ENCODE measurements at regions not wholly inside any gene's neighbourhood (a gene's known extent, or its start where the extent isn't known, plus 50 kb on each side); places are given as distances from the start of the nearest gene placed in this dataset.

DNA sequence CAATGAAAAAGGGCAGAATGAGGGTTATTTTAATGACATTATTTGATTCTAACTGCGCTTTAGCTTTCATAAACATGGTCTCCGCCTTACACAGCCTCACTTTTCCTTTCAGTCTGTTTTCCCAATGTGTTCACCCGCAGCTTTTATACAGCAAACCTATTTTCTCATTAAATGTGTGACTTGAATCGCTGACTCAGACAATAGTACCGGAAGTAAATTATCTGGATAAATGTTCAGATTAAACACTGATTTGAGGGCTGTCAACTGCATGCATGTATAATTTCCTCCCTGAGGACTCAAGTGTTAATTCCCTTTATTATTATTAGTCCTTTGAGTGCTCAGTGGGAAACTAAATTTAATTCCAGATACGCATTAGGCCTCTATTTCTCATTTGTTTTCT lies 117.3 kb downstream of the FAM133A start:
- Histone ChIP-seq H3K4me3 (replicated peaks in 1 of 3; ENCODE audit: insufficient read depth in 1 of 3, low read depth in 2 of 3, low read length in 3 of 3) (no peak overlapping the region), H3K27ac (ENCODE audit: extremely low read length, insufficient read depth, low read length) (no peak overlapping the region), H3K9me3 (ENCODE audit: low read length) (no peaks in the 10 kb centered on the region), H3K36me3 (replicated peaks in 1 of 2; ENCODE audit: control insufficient read depth in 1 of 2, insufficient read depth in 2 of 2, low read length in 2 of 2) (no peaks in the 10 kb centered on the region), H3K79me2 (ENCODE audit: insufficient read depth, low read length) (no peaks in the 10 kb centered on the region), H4K20me1 (ENCODE audit: insufficient read depth, low read length) (no peaks in the 10 kb centered on the region), H3K27me3 (ENCODE audit: control insufficient read depth in 1 of 2, insufficient read depth in 2 of 2, low read length in 2 of 2) (no peaks in the 10 kb centered on the region), H3K9ac (ENCODE audit: insufficient read depth, low read depth, low read length) (no peak overlapping the region), H3K4me1 (ENCODE audit: insufficient read depth, low read length) (no peaks in the 10 kb centered on the region), H2AFZ (ENCODE audit: low read length) (no peak overlapping the region), H3K4me2 (ENCODE audit: low read depth, low read length) (no peak overlapping the region)
- FAIRE-seq (no peak), ATAC-seq (no peak), DNase-seq (ENCODE audit: low spot score) (no peak)
- no TSS peak for BruUV-seq (replicated peaks)
- TF ChIP-seq, protein P1, sequence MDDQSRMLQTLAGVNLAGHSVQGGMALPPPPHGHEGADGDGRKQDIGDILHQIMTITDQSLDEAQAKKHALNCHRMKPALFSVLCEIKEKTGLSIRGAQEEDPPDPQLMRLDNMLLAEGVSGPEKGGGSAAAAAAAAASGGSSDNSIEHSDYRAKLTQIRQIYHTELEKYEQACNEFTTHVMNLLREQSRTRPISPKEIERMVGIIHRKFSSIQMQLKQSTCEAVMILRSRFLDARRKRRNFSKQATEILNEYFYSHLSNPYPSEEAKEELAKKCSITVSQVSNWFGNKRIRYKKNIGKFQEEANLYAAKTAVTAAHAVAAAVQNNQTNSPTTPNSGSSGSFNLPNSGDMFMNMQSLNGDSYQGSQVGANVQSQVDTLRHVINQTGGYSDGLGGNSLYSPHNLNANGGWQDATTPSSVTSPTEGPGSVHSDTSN (CRISPR knock-in tag; IDR thresholded peaks at IDR 0.05; ENCODE audit: borderline replicate concordance) = no peak
- TF ChIP-seq ZNF841 (CRISPR knock-in tag; IDR thresholded peaks at IDR 0.05; ENCODE audit: borderline replicate concordance) = no peak
- TF ChIP-seq, protein P2, sequence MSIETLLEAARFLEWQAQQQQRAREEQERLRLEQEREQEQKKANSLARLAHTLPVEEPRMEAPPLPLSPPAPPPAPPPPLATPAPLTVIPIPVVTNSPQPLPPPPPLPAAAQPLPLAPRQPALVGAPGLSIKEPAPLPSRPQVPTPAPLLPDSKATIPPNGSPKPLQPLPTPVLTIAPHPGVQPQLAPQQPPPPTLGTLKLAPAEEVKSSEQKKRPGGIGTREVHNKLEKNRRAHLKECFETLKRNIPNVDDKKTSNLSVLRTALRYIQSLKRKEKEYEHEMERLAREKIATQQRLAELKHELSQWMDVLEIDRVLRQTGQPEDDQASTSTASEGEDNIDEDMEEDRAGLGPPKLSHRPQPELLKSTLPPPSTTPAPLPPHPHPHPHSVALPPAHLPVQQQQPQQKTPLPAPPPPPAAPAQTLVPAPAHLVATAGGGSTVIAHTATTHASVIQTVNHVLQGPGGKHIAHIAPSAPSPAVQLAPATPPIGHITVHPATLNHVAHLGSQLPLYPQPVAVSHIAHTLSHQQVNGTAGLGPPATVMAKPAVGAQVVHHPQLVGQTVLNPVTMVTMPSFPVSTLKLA (IDR thresholded peaks at IDR 0.05) = no peak
- TF ChIP-seq, protein P3, sequence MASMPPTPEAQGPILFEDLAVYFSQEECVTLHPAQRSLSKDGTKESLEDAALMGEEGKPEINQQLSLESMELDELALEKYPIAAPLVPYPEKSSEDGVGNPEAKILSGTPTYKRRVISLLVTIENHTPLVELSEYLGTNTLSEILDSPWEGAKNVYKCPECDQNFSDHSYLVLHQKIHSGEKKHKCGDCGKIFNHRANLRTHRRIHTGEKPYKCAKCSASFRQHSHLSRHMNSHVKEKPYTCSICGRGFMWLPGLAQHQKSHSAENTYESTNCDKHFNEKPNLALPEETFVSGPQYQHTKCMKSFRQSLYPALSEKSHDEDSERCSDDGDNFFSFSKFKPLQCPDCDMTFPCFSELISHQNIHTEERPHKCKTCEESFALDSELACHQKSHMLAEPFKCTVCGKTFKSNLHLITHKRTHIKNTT (CRISPR knock-in tag; IDR thresholded peaks at IDR 0.05) = no peak
- TF ChIP-seq YEATS4 (CRISPR knock-in tag; IDR thresholded peaks at IDR 0.05; ENCODE audit: borderline replicate concordance) = no peak
- no peak for TF ChIP-seq ATRX (CRISPR knock-in tag; IDR thresholded peaks at IDR 0.05; ENCODE audit: borderline replicate concordance)
- TF ChIP-seq ZBTB21 (CRISPR knock-in tag; IDR thresholded peaks at IDR 0.05) = no peak
- TF ChIP-seq, protein P4, sequence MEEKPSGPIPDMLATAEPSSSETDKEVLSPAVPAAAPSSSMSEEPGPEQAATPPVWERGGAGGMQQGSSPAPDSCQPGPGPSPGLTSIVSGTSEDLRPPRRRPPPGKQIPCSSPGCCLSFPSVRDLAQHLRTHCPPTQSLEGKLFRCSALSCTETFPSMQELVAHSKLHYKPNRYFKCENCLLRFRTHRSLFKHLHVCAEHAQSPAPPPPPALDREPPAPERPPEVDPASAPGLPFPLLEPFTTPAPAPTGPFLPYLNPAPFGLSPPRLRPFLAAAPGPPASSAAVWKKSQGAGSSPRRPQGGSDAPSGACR (CRISPR knock-in tag; IDR thresholded peaks at IDR 0.05) = no peak
- TF ChIP-seq, protein P5, sequence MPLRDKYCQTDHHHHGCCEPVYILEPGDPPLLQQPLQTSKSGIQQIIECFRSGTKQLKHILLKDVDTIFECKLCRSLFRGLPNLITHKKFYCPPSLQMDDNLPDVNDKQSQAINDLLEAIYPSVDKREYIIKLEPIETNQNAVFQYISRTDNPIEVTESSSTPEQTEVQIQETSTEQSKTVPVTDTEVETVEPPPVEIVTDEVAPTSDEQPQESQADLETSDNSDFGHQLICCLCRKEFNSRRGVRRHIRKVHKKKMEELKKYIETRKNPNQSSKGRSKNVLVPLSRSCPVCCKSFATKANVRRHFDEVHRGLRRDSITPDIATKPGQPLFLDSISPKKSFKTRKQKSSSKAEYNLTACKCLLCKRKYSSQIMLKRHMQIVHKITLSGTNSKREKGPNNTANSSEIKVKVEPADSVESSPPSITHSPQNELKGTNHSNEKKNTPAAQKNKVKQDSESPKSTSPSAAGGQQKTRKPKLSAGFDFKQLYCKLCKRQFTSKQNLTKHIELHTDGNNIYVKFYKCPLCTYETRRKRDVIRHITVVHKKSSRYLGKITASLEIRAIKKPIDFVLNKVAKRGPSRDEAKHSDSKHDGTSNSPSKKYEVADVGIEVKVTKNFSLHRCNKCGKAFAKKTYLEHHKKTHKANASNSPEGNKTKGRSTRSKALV (CRISPR knock-in tag; IDR thresholded peaks at IDR 0.05) = no peak
- TF ChIP-seq, protein P6, sequence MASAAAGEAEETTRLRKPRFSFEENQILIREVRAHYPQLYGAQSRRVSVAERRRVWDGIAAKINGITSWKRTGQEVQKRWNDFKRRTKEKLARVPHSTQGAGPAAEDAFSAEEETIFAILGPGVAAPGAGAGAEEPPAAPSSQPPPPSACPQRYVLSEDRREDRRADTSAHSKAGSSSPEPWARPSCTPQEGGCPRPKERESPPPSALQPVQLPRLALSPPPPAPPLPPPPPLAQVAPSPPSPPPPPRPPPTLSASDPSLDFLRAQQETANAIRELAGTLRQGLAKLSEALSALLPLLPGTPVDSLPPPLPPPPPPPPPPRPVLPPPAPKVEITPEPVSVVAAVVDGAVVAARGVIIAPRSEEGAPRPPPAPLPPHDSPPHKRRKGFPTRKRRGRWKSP (CRISPR knock-in tag; IDR thresholded peaks at IDR 0.05) = no peak
- no peak for TF ChIP-seq RXRA (CRISPR knock-in tag; IDR thresholded peaks at IDR 0.05)
- no peak for TF ChIP-seq NKX3-1 (CRISPR knock-in tag; IDR thresholded peaks at IDR 0.05)
- TF ChIP-seq ZNF788 (CRISPR knock-in tag; IDR thresholded peaks at IDR 0.05; ENCODE audit: borderline replicate concordance) = no peak
- TF ChIP-seq HOXA7 (CRISPR knock-in tag; IDR thresholded peaks at IDR 0.05) = no peak
- POLR2A ChIA-PET = no interaction called here
- intact Hi-C loops (cut with micrococcal nuclease; ENCODE audit: unreplicated experiment) (loop anchor here (2.0 kb wide), 1 partner anchor 49 kb away; no protein-coding TSS in a partner anchor), in situ Hi-C loops (cut with HindIII; ENCODE audit: extremely low pct_ligation_motif_present, low pct_unique_long_range_greater_than_20kb) (no loop called here)
- CTCF ChIA-PET (ENCODE audit: low intra/inter-chr PET ratio, low total read pairs) = no interaction called here
- WGBS (ENCODE audit: low lambda C conversion rate) = 2% methylated on average over 5 of the region's 6 CpGs

Measured in HepG2 (cell line).